MM.1S (cell line): ENCODE measurements at regions not wholly inside any gene's neighbourhood (a gene's known extent, or its start where the extent isn't known, plus 50 kb on each side); places are given as distances from the start of the nearest gene placed in this dataset.

ENCODE experiments used
- DNase-seq: peaks from one replicate; pipeline ENCODE4 v3.0.0-alpha.2; 2015
- H2AFZ ChIP-seq: fragments of 300-600 bp; sonication (generic); 2 replicates; pipeline ENCODE4 v1.6.0; 2016; ENCODE audit warnings: antibody characterized with exemption, low read length
- H3F3A ChIP-seq: fragments of 300-600 bp; sonication (generic); 2 replicates; pipeline ENCODE4 v1.6.1; 2016; ENCODE audit warnings: mild to moderate bottlenecking, antibody characterized with exemption, low read length, moderate library complexity, mixed read lengths; ENCODE audit not compliant: insufficient read depth
- H3K27ac ChIP-seq: fragments of 300-600 bp; sonication (generic); 2 replicates; pipeline ENCODE4 v1.5.1; 2016; ENCODE audit warnings: mild to moderate bottlenecking, low read length
- H3K27me3 ChIP-seq: fragments of 300-600 bp; sonication (generic); replicated peaks from 2 replicates; pipeline ENCODE4 v1.6.0; 2016; ENCODE audit warnings: low read length; ENCODE audit not compliant: insufficient read depth
- H3K36me3 ChIP-seq: fragments of 300-600 bp; sonication (generic); replicated peaks from 2 replicates; pipeline ENCODE4 v1.6.1; 2016; ENCODE audit warnings: mild to moderate bottlenecking, low read length, mixed read lengths; ENCODE audit not compliant: insufficient read depth
- H3K4me1 ChIP-seq: fragments of 300-600 bp; sonication (generic); 2 replicates; pipeline ENCODE4 v1.6.1; 2016; ENCODE audit warnings: low read length, mixed read lengths
- H3K4me2 ChIP-seq: fragments of 300-600 bp; sonication (generic); 2 replicates; pipeline ENCODE4 v1.6.0; 2016; ENCODE audit warnings: low read depth, low read length
- H3K4me3 ChIP-seq: fragments of 300-600 bp; sonication (generic); 2 replicates; pipeline ENCODE4 v1.5.1; 2016; ENCODE audit warnings: low read length, mixed read lengths
- H3K79me2 ChIP-seq: fragments of 300-600 bp; sonication (generic); 2 replicates; pipeline ENCODE4 v1.6.1; 2016; ENCODE audit warnings: mixed run types, low read length, mixed read lengths
- H3K9ac ChIP-seq: fragments of 300-600 bp; sonication (generic); 2 replicates; pipeline ENCODE4 v1.6.1; 2016; ENCODE audit warnings: low read length, mixed read lengths
- H3K9me2 ChIP-seq: fragments of 300-600 bp; sonication (generic); replicated peaks from 2 replicates; pipeline ENCODE4 v1.6.1; 2016; ENCODE audit warnings: mild to moderate bottlenecking, low read length, mixed read lengths; ENCODE audit not compliant: insufficient read depth
- H3K9me3 ChIP-seq: fragments of 300-600 bp; sonication (generic); replicated peaks from 2 replicates; pipeline ENCODE4 v1.6.1; 2016; ENCODE audit warnings: mild to moderate bottlenecking, low read length, mixed read lengths; ENCODE audit not compliant: insufficient read depth
- H4K20me1 ChIP-seq: fragments of 300-600 bp; sonication (generic); 2 replicates; pipeline ENCODE4 v1.6.1; 2016; ENCODE audit warnings: mild to moderate bottlenecking, low read length, moderate library complexity, mixed read lengths; ENCODE audit not compliant: insufficient read depth
- CTCF ChIP-seq: fragments of 300-600 bp; sonication (generic); IDR thresholded peaks from 2 replicates; pipeline ENCODE4 v1.5.1; 2016; ENCODE audit warnings: antibody characterized with exemption, low read length, mixed read lengths
- EZH2 ChIP-seq: fragments of 300-600 bp; sonication (generic); optimal IDR thresholded peaks from 2 replicates; pipeline ENCODE3; 2017; ENCODE audit warnings: low read depth, mild to moderate bottlenecking, antibody characterized with exemption, low read length, mixed read lengths
- EZH2phosphoT487 ChIP-seq: fragments of 300-600 bp; sonication (generic); IDR thresholded peaks from 2 replicates; pipeline ENCODE4 v1.6.1; 2018; ENCODE audit warnings: antibody characterized with exemption, low read length

- Histone ChIP-seq H3K4me2 (no peak overlapping the region), H3K79me2 (no peaks in the 10 kb centered on the region)
Measured at GRCh38 chr11:127592371-127592770, 591.8 kb upstream of the KIRREL3 start.

GRCh38 chr11:127590314-127590713 lies 589.7 kb upstream of the KIRREL3 start:
- no peak for DNase-seq
- TF ChIP-seq CTCF (no peak), EZH2 (no peak), EZH2phosphoT487 (no peak)
- no peaks in the 10 kb centered on the region for H3K27me3 ChIP-seq
- H3K9me2 ChIP-seq: no peaks in the 10 kb centered on the region
- no peaks in the 10 kb centered on the region for H3K9me3 ChIP-seq
- H3K4me1 ChIP-seq: no peaks in the 10 kb centered on the region
- H4K20me1 ChIP-seq: no peaks in the 10 kb centered on the region
- no peaks in the 10 kb centered on the region for H3K79me2 ChIP-seq
- no peaks in the 10 kb centered on the region for H3F3A ChIP-seq
- no peak overlapping the region for H3K4me2 ChIP-seq
- H3K27ac ChIP-seq: no peak overlapping the region
- H3K9ac ChIP-seq: no peak overlapping the region
- no peak overlapping the region for H3K4me3 ChIP-seq
- no peak overlapping the region for H2AFZ ChIP-seq
- H3K36me3 ChIP-seq: no peaks in the 10 kb centered on the region

More at GRCh38 chr11:127592371-127592770, 591.8 kb upstream of the KIRREL3 start:
- Histone ChIP-seq H4K20me1 (no peaks in the 10 kb centered on the region), H3K4me1 (no peaks in the 10 kb centered on the region), H3K4me3 (no peak overlapping the region), H3K9ac (no peak overlapping the region), H2AFZ (no peak overlapping the region), H3F3A (no peaks in the 10 kb centered on the region), H3K27me3 (no peaks in the 10 kb centered on the region), H3K27ac (no peak overlapping the region), H3K9me3 (no peaks in the 10 kb centered on the region), H3K9me2 (no peaks in the 10 kb centered on the region), H3K36me3 (no peaks in the 10 kb centered on the region)
- DNase-seq: no peak
- no peak for TF ChIP-seq CTCF

GRCh38 chr11:127588431-127588830 lies 587.9 kb upstream of the KIRREL3 start:
- no peak overlapping the region for H3K9ac ChIP-seq
- no peaks in the 10 kb centered on the region for H3K4me1 ChIP-seq
- no peaks in the 10 kb centered on the region for H3K27me3 ChIP-seq
- H3K9me2 ChIP-seq: no peaks in the 10 kb centered on the region
- no peak overlapping the region for H3K27ac ChIP-seq
- DNase-seq: no peak
- H3K4me2 ChIP-seq: no peak overlapping the region
- H2AFZ ChIP-seq: no peak overlapping the region
- H3K79me2 ChIP-seq: no peaks in the 10 kb centered on the region
- TF ChIP-seq EZH2 (no peak), EZH2phosphoT487 (no peak), CTCF (no peak)
- no peak overlapping the region for H3K4me3 ChIP-seq
- no peaks in the 10 kb centered on the region for H4K20me1 ChIP-seq
- H3K36me3 ChIP-seq: no peaks in the 10 kb centered on the region
- no peaks in the 10 kb centered on the region for H3K9me3 ChIP-seq
- no peaks in the 10 kb centered on the region for H3F3A ChIP-seq

- DNase-seq: no peak
- no peak overlapping the region for H3K4me3 ChIP-seq
- H3K9ac ChIP-seq: no peak overlapping the region
- no peak overlapping the region for H3K4me2 ChIP-seq
- TF ChIP-seq CTCF (no peak), EZH2phosphoT487 (no peak), EZH2 (no peak)
- H3K36me3 ChIP-seq: no peaks in the 10 kb centered on the region
- no peaks in the 10 kb centered on the region for H3F3A ChIP-seq
- H2AFZ ChIP-seq: no peak overlapping the region
- no peaks in the 10 kb centered on the region for H4K20me1 ChIP-seq
- H3K79me2 ChIP-seq: no peaks in the 10 kb centered on the region
- no peaks in the 10 kb centered on the region for H3K4me1 ChIP-seq
- H3K27ac ChIP-seq: no peak overlapping the region
- no peaks in the 10 kb centered on the region for H3K9me2 ChIP-seq
- H3K27me3 ChIP-seq: no peaks in the 10 kb centered on the region
- H3K9me3 ChIP-seq: no peaks in the 10 kb centered on the region
Measured at GRCh38 chr11:127587511-127587910, 586.9 kb upstream of the KIRREL3 start.
